CD14-positive monocyte (primary cell): ENCODE measurements at regions not wholly inside any gene's neighbourhood (a gene's known extent, or its start where the extent isn't known, plus 50 kb on each side); places are given as distances from the start of the nearest gene placed in this dataset.
A peak's percentile ranks its signal among the peaks of the same experiment; 100 is the strongest.

Source experiments
- DNase-seq, 3 donors: peaks; one replicate each; pipeline ENCODE4 v3.0.0-alpha.2; 2011 to 2022
- H2AFZ ChIP-seq: 2 replicates; pipeline ENCODE4 v1.6.0; 2012; ENCODE audit warnings: mild to moderate bottlenecking, low read depth, low read length, inconsistent platforms; ENCODE audit not compliant: insufficient read depth, poor library complexity, severe bottlenecking
- H3K27ac ChIP-seq, 2 donors: 1 replicate in 1 of 2; 2 replicates in 1 of 2; pipeline ENCODE4 v1.5.1; 2012 to 2013; ENCODE audit warnings: low read length in 2 of 2, control low read depth in 1 of 2, inconsistent platforms in 1 of 2, low read depth in 1 of 2, mild to moderate bottlenecking in 1 of 2
- H3K27me3 ChIP-seq, 2 donors: one replicate each; pipeline versions ENCODE4 v1.6.0 to v1.6.1; 2011 to 2013; ENCODE audit warnings: low read length in 2 of 2; ENCODE audit not compliant: control insufficient read depth in 2 of 2, insufficient read depth in 2 of 2
- H3K36me3 ChIP-seq, 2 donors: replicated peaks in 1 of 2; 1 replicate in 1 of 2; 2 replicates in 1 of 2; pipeline versions ENCODE4 v1.5.1 to v1.6.1; 2012 to 2013; ENCODE audit warnings: low read length in 2 of 2, control low read depth in 1 of 2, inconsistent platforms in 1 of 2, mild to moderate bottlenecking in 1 of 2; ENCODE audit not compliant: insufficient read depth in 2 of 2, control insufficient read depth in 1 of 2
- H3K4me1 ChIP-seq, 2 donors: 1 replicate in 1 of 2; 2 replicates in 1 of 2; pipeline versions ENCODE4 v1.5.1 to v1.6.1; 2012 to 2013; ENCODE audit warnings: low read length in 2 of 2, control low read depth in 1 of 2, inconsistent platforms in 1 of 2, mild to moderate bottlenecking in 1 of 2, moderate library complexity in 1 of 2; ENCODE audit not compliant: insufficient read depth in 2 of 2, control insufficient read depth in 1 of 2
- H3K4me2 ChIP-seq: replicated peaks from 2 replicates; pipeline ENCODE3; 2012; ENCODE audit warnings: low read length, moderate library complexity, mild to moderate bottlenecking; ENCODE audit not compliant: poor library complexity, severe bottlenecking; ENCODE audit errors: extremely low read depth
- H3K4me3 ChIP-seq, 3 experiments: fragments of 200-600 bp in 1 of 3; sonication (generic) in 1 of 3; replicated peaks in 1 of 3; 1 replicate in 2 of 3; 2 replicates in 1 of 3; pipeline ENCODE4 v1.5.1; 2011 to 2013; ENCODE audit warnings: low read length in 3 of 3, mild to moderate bottlenecking in 3 of 3, control low read depth in 2 of 3, low read depth in 2 of 3, inconsistent platforms in 1 of 3, moderate library complexity in 1 of 3
- H3K79me2 ChIP-seq: 2 replicates; pipeline ENCODE4 v1.6.0; 2012; ENCODE audit warnings: mild to moderate bottlenecking, control low read depth, inconsistent platforms, low read length, moderate library complexity; ENCODE audit not compliant: insufficient read depth
- H3K9ac ChIP-seq: 2 replicates; pipeline ENCODE4 v1.6.0; 2017; ENCODE audit warnings: low read length, mild to moderate bottlenecking; ENCODE audit not compliant: insufficient read depth, poor library complexity, severe bottlenecking
- H3K9me3 ChIP-seq, 2 donors: replicated peaks in 1 of 2; 1 replicate in 1 of 2; 2 replicates in 1 of 2; pipeline versions ENCODE4 v1.5.1 to v1.6.1; 2012 to 2013; ENCODE audit warnings: low read length in 2 of 2, control low read depth in 1 of 2; ENCODE audit not compliant: control insufficient read depth in 1 of 2, insufficient read depth in 1 of 2
- H4K20me1 ChIP-seq: 2 replicates; pipeline ENCODE4 v1.6.0; 2012; ENCODE audit warnings: mild to moderate bottlenecking, low read length, control low read depth, moderate library complexity; ENCODE audit not compliant: insufficient read depth
- H3K27ac Mint-ChIP-seq, 7 donors: one replicate each; pipeline ENCODE4 v1.8.0; 2020; ENCODE audit warnings: mild to moderate bottlenecking in 7 of 7, mixed read lengths in 7 of 7, moderate library complexity in 6 of 7, inconsistent platforms in 2 of 7
- H3K27me3 Mint-ChIP-seq, 3 donors: one replicate each; pipeline ENCODE4 v1.8.0; 2021 to 2022; ENCODE audit warnings: low read depth in 3 of 3, mild to moderate bottlenecking in 3 of 3, mixed read lengths in 3 of 3, moderate library complexity in 3 of 3, inconsistent platforms in 1 of 3
- H3K36me3 Mint-ChIP-seq, 2 donors: one replicate each; pipeline ENCODE4 v1.8.0; 2020; ENCODE audit warnings: mixed read lengths in 2 of 2, inconsistent platforms in 1 of 2, mild to moderate bottlenecking in 1 of 2
- H3K4me1 Mint-ChIP-seq: one replicate; pipeline ENCODE4 v1.8.0; 2020; ENCODE audit warnings: mild to moderate bottlenecking, mixed read lengths
- H3K4me3 Mint-ChIP-seq, 2 donors: one replicate each; pipeline ENCODE4 v1.8.0; 2020; ENCODE audit warnings: mild to moderate bottlenecking in 2 of 2, mixed read lengths in 2 of 2, moderate library complexity in 1 of 2
- H3K9me3 Mint-ChIP-seq, 7 donors: one replicate each; pipeline ENCODE4 v1.8.0; 2020 to 2022; ENCODE audit warnings: mixed read lengths in 7 of 7, mild to moderate bottlenecking in 6 of 7, moderate library complexity in 6 of 7, inconsistent platforms in 2 of 7
- WGBS: methylation state at CpG from one replicate; pipeline ENCODE4 v1.1.5; 2013; ENCODE audit warnings: missing lambda C conversion rate; ENCODE audit not compliant: insufficient coverage; 5-methylcytosine and 5-hydroxymethylcytosine counted together
- intact Hi-C, 2 donors: fragments of 100-400 bp; cut with micrococcal nuclease; formaldehyde crosslinking; loops; one replicate each; pipeline versions ENCODE4 v1.15.0 to v1.15.1; 2023
- TF ChIP-seq, protein P1 (sequence below): fragments of 200-600 bp; IDR thresholded peaks from one replicate; pipeline ENCODE4 v1.8.0; 2022; ENCODE audit warnings: antibody characterized with exemption, mild to moderate bottlenecking

DNA sequence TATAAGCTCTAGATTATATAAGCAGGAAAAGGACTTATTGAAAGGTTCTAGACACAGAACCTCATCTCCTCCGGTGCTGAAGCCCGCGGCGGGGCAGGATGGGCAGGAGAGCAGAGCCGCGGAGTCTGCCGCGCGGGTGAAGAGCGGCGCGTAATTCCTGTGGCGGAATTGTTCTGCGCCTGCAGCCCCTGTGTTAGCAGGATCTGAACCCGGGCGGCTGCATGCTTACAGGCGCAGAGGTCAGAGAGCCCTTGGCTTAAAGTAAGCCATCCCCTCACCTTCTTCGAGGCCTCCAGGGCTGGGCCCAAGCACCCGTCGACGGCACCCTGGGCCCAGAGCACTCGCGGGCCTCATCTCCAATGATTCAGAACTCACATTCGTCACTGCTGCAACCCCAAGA lies 89.3 kb downstream of the FASLG start:
- H3K4me3 ChIP-seq: no peak overlapping the region
- H3K4me3 Mint-ChIP-seq: no peak overlapping the region
- no peaks in the 10 kb centered on the region for H4K20me1 ChIP-seq
- H3K27ac Mint-ChIP-seq: peak overlapping the region in 1 of 7 donors; percentile 37
- H3K9ac ChIP-seq: no peak overlapping the region
- peaks cover 0 to 2% of the 10 kb centered on the region in 2 donors for H3K27me3 ChIP-seq
- H3K9me3 Mint-ChIP-seq: no peaks in the 10 kb centered on the region
- H3K27me3 Mint-ChIP-seq: peaks cover under 1 to 4% (median 2%) of the 10 kb centered on the region in 3 donors
- H2AFZ ChIP-seq: no peak overlapping the region
- no peak overlapping the region for H3K4me2 ChIP-seq
- peaks cover 22 to 29% of the 10 kb centered on the region in 2 donors for H3K4me1 ChIP-seq
- no peak overlapping the region for H3K27ac ChIP-seq
- intact Hi-C loops: loop anchor here (5.0 to 10.0 kb wide), 9 partner anchors 69 to 1074 kb away; partner anchors contain the start of genes CENPL (in 1 of the 2) and DARS2 (in 1 of the 2)
- TF ChIP-seq, protein P1, sequence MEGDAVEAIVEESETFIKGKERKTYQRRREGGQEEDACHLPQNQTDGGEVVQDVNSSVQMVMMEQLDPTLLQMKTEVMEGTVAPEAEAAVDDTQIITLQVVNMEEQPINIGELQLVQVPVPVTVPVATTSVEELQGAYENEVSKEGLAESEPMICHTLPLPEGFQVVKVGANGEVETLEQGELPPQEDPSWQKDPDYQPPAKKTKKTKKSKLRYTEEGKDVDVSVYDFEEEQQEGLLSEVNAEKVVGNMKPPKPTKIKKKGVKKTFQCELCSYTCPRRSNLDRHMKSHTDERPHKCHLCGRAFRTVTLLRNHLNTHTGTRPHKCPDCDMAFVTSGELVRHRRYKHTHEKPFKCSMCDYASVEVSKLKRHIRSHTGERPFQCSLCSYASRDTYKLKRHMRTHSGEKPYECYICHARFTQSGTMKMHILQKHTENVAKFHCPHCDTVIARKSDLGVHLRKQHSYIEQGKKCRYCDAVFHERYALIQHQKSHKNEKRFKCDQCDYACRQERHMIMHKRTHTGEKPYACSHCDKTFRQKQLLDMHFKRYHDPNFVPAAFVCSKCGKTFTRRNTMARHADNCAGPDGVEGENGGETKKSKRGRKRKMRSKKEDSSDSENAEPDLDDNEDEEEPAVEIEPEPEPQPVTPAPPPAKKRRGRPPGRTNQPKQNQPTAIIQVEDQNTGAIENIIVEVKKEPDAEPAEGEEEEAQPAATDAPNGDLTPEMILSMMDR: no peak
- 98% methylated on average over 22 of the region's 24 CpGs for WGBS
- no peaks in the 10 kb centered on the region for H3K9me3 ChIP-seq
- H3K36me3 Mint-ChIP-seq: no peaks in the 10 kb centered on the region
- no peak for DNase-seq
- peaks cover 28% of the 10 kb centered on the region for H3K4me1 Mint-ChIP-seq
- H3K79me2 ChIP-seq: no peaks in the 10 kb centered on the region
- H3K36me3 ChIP-seq: no peaks in the 10 kb centered on the region

DNA sequence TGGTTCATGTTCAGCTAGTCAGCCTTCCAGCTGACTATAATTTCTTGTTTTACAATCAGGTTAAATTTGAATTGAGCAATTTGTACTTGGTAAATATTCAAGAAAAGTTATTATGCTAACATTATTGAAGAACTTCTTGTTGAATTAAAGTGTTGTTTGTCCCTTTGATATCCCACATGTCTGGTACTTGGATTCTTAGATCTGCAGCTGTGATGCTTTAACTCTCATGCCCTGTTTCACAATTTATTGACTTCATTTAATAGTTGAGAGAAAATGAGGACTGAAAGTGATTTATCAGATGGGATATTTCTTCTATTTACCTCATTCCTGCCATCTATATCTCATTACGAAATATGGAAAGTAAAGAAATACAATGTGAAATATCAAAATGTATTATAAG lies 92.8 kb downstream of the FASLG start:
- intact Hi-C loops: loop anchor here in 1 of 2 donors (10.0 kb wide), 1 partner anchor 73 kb away; no protein-coding TSS in a partner anchor
- DNase-seq: no peak
- H3K4me1 Mint-ChIP-seq: peaks cover 23% of the 10 kb centered on the region
- no peaks in the 10 kb centered on the region for H3K36me3 ChIP-seq
- no peak overlapping the region for H3K9ac ChIP-seq
- no peaks in the 10 kb centered on the region for H3K9me3 ChIP-seq
- peaks cover 12 to 30% of the 10 kb centered on the region in 2 donors for H3K4me1 ChIP-seq
- no peaks in the 10 kb centered on the region for H3K9me3 Mint-ChIP-seq
- H3K27me3 ChIP-seq: peaks cover 0 to 2% of the 10 kb centered on the region in 2 donors
- peaks cover 0 to 9% (median 0%) of the 10 kb centered on the region in 3 donors for H3K27me3 Mint-ChIP-seq
- TF ChIP-seq, protein P1: no peak
- no peak overlapping the region for H3K4me3 Mint-ChIP-seq
- H2AFZ ChIP-seq: no peak overlapping the region
- H3K27ac ChIP-seq: no peak overlapping the region
- H3K4me2 ChIP-seq: no peak overlapping the region
- H4K20me1 ChIP-seq: no peaks in the 10 kb centered on the region
- H3K4me3 ChIP-seq: no peak overlapping the region
- H3K27ac Mint-ChIP-seq: no peak overlapping the region
- no CpG with 5 or more reads among the region's 1 CpG for WGBS
- H3K36me3 Mint-ChIP-seq: no peaks in the 10 kb centered on the region
- no peaks in the 10 kb centered on the region for H3K79me2 ChIP-seq
